Aorta (tissue), 5 donors: ENCODE measurements at regions not wholly inside any gene's neighbourhood (a gene's known extent, or its start where the extent isn't known, plus 50 kb on each side); places are given as distances from the start of the nearest gene placed in this dataset.

Experiments used
- ATAC-seq: fragments of 200-7000 bp; cut with Tn5 transposase; one replicate; pipeline ENCODE4 v1.9.1; 2022; ENCODE audit warnings: moderate library complexity; ENCODE audit not compliant: low FRiP score
- DNase-seq, 2 donors: peaks; one replicate each; pipeline ENCODE4 v3.0.0-alpha.2; 2020
- H3K27ac ChIP-seq, 2 donors: one replicate each; pipeline ENCODE4 v1.5.1; 2013; ENCODE audit warnings: low read length in 2 of 2, mild to moderate bottlenecking in 2 of 2, moderate library complexity in 2 of 2, control low read depth in 1 of 2, inconsistent platforms in 1 of 2, low read depth in 1 of 2
- H3K27me3 ChIP-seq, 2 donors: one replicate each; pipeline ENCODE4 v1.6.1; 2013; ENCODE audit warnings: control low read depth in 1 of 2, low read length in 1 of 2, mild to moderate bottlenecking in 1 of 2, moderate library complexity in 1 of 2; ENCODE audit not compliant: insufficient read depth in 2 of 2, control insufficient read depth in 1 of 2
- H3K36me3 ChIP-seq, 2 donors: one replicate each; pipeline ENCODE4 v1.6.1; 2013; ENCODE audit warnings: control low read depth in 1 of 2, low read length in 1 of 2, mild to moderate bottlenecking in 1 of 2; ENCODE audit not compliant: insufficient read depth in 2 of 2, control insufficient read depth in 1 of 2
- H3K4me1 ChIP-seq, 2 donors: one replicate each; pipeline ENCODE4 v1.6.1; 2013; ENCODE audit warnings: low read length in 2 of 2, control low read depth in 1 of 2, mild to moderate bottlenecking in 1 of 2, moderate library complexity in 1 of 2; ENCODE audit not compliant: insufficient read depth in 2 of 2, control insufficient read depth in 1 of 2
- H3K4me3 ChIP-seq, 2 donors: one replicate each; pipeline ENCODE4 v1.5.1; 2013; ENCODE audit warnings: low read length in 2 of 2, control low read depth in 1 of 2, mild to moderate bottlenecking in 1 of 2
- H3K9me3 ChIP-seq: one replicate; pipeline ENCODE4 v1.6.1; 2013; ENCODE audit warnings: mild to moderate bottlenecking, low read length; ENCODE audit not compliant: control insufficient read depth
- WGBS, 2 donors: extraction: QIAGEN DNeasy Blood & Tissue Kit; methylation state at CpG; one replicate each; pipeline ENCODE4 v1.1.7; 2013; 5-methylcytosine and 5-hydroxymethylcytosine counted together
- intact Hi-C, 2 donors: fragments of 100-400 bp; cut with DNase I; formaldehyde crosslinking; loops; one replicate each; pipeline versions ENCODE4 v1.14.2 to v1.15.0; 2022
- donor health status: healthy with polysubstance abuse.
- donor health status: Bipolar disorder and iron deficiency.
- donor health status: DM: no; HTN: no; CAD: no.
- donor health status: DM: no; HTN: no; CAD: no.
- donor health status: DM: yes; HTN: yes; CAD: no.

DNA sequence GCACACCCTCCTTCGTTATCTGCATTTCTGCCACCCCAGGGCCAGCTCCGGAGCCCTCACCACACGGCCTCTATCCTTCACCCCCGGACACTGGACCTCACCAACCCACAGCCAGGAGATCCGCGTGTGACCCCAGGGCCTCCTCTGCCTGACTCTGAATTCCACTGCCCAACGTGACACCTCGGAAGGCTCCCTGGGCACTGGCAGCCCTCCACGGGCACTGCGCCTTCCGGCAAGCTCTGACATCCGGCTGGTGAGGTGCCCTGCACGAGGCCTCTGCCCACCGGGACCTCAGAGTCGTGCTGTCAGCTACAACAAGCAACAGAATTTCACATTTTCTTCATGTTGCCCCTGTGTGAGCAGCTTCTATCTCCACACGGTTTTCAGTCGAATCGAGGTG lies 148.3 kb downstream of the CRYBB2 start:
- H3K4me1 ChIP-seq = no peaks in the 10 kb centered on the region
- no peaks in the 10 kb centered on the region for H3K9me3 ChIP-seq
- 90 to 92% methylated on average over 18 of the region's 18 CpGs for WGBS, 2 donors
- H3K36me3 ChIP-seq = no peaks in the 10 kb centered on the region
- no peak for ATAC-seq
- no peak for DNase-seq
- no peaks in the 10 kb centered on the region for H3K27me3 ChIP-seq
- H3K27ac ChIP-seq = no peak overlapping the region
- intact Hi-C loops = no loop called here
- H3K4me3 ChIP-seq = no peak overlapping the region

DNA sequence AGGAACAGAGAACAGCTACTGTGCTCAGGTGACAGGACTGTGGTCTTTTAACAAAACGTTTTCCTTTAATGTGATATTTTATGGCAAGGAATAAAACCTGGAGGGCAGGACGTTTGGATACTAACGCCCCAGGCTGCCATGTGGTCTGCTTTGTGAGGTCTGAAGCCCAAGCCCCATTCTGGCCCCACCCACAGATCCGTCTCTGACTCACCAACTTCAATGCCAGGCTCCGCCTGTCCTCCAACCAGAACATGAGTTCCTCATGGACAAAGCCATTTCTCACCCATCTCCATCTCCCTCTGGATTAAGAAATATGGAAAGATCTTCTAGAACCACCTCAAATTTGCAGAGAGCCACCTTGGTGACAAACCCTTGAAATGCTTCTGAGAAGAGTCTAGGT lies 148.8 kb downstream of the CRYBB2 start:
- 46 to 47% methylated on average over 5 of the region's 5 CpGs for WGBS, 2 donors
- intact Hi-C loops = no loop called here
- no peaks in the 10 kb centered on the region for H3K9me3 ChIP-seq
- ATAC-seq (no peak), DNase-seq (no peak)
- H3K4me1 ChIP-seq = no peaks in the 10 kb centered on the region
- no peaks in the 10 kb centered on the region for H3K27me3 ChIP-seq
- no peak overlapping the region for H3K27ac ChIP-seq
- H3K36me3 ChIP-seq = no peaks in the 10 kb centered on the region
- no peak overlapping the region for H3K4me3 ChIP-seq

DNA sequence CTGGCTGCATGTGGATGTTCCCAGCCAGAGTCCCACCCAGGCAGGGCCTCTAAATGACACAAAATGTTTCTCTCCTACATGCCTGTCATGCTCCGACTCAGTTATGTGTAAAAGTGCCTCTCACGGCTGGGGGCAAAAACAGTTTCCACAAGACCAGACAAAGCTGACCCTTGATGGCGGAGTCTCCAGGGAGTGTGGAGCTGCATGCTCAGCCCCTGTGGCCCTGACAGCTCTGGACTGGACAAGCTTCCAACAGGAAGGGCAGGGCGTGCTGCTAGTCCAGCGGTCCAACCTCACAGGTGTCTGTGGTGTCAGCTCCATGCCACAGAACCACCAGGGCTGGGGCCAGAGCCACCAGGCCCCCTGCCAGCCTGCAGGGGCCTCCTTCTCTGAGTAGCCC lies 149.6 kb downstream of the CRYBB2 start:
- Histone ChIP-seq H3K36me3 (no peaks in the 10 kb centered on the region), H3K4me3 (no peak overlapping the region), H3K27ac (no peak overlapping the region), H3K4me1 (no peaks in the 10 kb centered on the region), H3K27me3 (no peaks in the 10 kb centered on the region), H3K9me3 (no peaks in the 10 kb centered on the region)
- 93 to 99% methylated on average over 5 of the region's 5 CpGs for WGBS, 2 donors
- ATAC-seq = no peak
- intact Hi-C loops = no loop called here
- DNase-seq = no peak

DNA sequence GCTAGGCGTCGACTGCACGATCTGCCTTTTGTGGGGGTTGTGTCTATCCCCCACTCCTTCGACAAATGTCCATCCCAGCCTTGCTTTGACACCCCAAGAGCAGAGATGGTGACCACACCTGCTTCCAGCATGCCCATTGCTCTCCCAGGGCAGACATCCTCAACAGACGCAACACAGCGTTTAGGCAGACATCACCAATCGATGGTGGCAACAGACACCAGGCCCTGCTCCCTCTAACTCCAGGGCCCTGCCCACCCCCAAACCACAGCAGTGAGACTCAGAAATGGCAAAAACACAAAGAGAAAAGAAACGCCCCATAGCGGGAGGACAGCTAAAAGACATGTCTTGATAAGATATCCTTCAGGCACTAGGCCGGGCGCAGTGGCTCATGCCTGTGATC lies 150.9 kb downstream of the CRYBB2 start:
- Histone ChIP-seq H3K9me3 (no peaks in the 10 kb centered on the region), H3K27ac (no peak overlapping the region), H3K36me3 (no peaks in the 10 kb centered on the region), H3K27me3 (no peaks in the 10 kb centered on the region), H3K4me1 (no peaks in the 10 kb centered on the region), H3K4me3 (no peak overlapping the region)
- 93 to 97% methylated on average over 11 of the region's 11 CpGs for WGBS, 2 donors
- DNase-seq (no peak), ATAC-seq (no peak)
- intact Hi-C loops = no loop called here

- H3K9me3 ChIP-seq = no peaks in the 10 kb centered on the region
- no peak for ATAC-seq
- no peak overlapping the region for H3K27ac ChIP-seq
- 94% methylated on average over 16 of the region's 16 CpGs for WGBS, 2 donors
- intact Hi-C loops = no loop called here
- no peaks in the 10 kb centered on the region for H3K4me1 ChIP-seq
- no peak for DNase-seq
- H3K27me3 ChIP-seq = no peaks in the 10 kb centered on the region
- H3K4me3 ChIP-seq = no peak overlapping the region
- no peaks in the 10 kb centered on the region for H3K36me3 ChIP-seq
These were observed 152.7 kb downstream of the CRYBB2 start for GRCh38 chr22:25372000-25372595.

DNA sequence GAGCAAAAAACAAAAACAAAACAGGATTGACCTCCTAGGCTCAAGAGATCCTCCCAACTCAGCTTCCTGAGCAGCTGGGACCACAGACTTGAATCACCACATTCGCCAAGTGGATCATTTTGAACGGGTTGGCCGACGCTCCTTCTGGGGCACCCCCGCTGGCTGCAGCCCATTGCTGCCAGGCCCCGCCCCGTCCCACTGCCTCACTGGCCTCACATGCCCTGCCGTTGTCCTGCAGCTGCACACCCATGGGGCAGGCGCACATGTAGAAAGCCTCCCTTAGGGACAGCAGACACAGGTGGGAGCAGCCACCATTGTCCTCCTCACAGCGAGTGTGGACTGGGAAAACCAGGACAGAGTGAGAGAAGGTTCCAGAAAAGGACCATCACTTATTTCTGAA lies 154.5 kb downstream of the CRYBB2 start:
- DNase-seq (no peak), ATAC-seq (no peak)
- H3K4me3 ChIP-seq = no peak overlapping the region
- intact Hi-C loops = no loop called here
- H3K27ac ChIP-seq = no peak overlapping the region
- H3K36me3 ChIP-seq = no peaks in the 10 kb centered on the region
- 87 to 94% methylated on average over 10 of the region's 10 CpGs for WGBS, 2 donors
- no peaks in the 10 kb centered on the region for H3K9me3 ChIP-seq
- H3K27me3 ChIP-seq = no peaks in the 10 kb centered on the region
- no peaks in the 10 kb centered on the region for H3K4me1 ChIP-seq

DNA sequence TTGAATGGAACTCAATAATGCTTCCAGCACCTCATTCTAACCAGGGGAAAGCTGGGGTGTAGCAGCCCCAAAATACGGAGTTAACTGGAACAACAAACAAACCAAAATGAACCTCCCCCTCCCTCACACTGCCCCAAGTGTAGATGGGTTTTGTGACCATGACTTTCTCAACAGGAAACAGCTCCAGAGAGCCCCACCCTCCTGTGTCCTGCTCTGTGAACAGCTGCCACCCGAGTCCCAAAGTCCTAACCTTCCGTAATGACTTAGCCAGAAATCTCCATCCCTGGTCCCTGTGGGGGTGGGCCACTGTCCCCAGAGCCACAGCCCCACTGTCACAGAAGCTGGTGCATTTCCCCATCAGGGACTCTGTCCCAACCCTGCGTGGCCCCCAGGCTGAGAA lies 155.4 kb downstream of the CRYBB2 start:
- intact Hi-C loops = no loop called here
- DNase-seq = no peak
- H3K27ac ChIP-seq = no peak overlapping the region
- no peaks in the 10 kb centered on the region for H3K36me3 ChIP-seq
- 82 to 83% methylated on average over 4 of the region's 4 CpGs for WGBS, 2 donors
- no peak for ATAC-seq
- no peaks in the 10 kb centered on the region for H3K9me3 ChIP-seq
- no peaks in the 10 kb centered on the region for H3K4me1 ChIP-seq
- no peak overlapping the region for H3K4me3 ChIP-seq
- H3K27me3 ChIP-seq = no peaks in the 10 kb centered on the region

GRCh38 chr22:25375683-25376082 lies 156.2 kb downstream of the CRYBB2 start:
- Histone ChIP-seq H3K9me3 (no peaks in the 10 kb centered on the region), H3K4me3 (no peak overlapping the region), H3K27me3 (no peaks in the 10 kb centered on the region), H3K27ac (no peak overlapping the region), H3K36me3 (no peaks in the 10 kb centered on the region), H3K4me1 (no peaks in the 10 kb centered on the region)
- 85 to 86% methylated on average over 10 to 11 of the region's 11 CpGs for WGBS, 2 donors
- DNase-seq = no peak
- no peak for ATAC-seq
- intact Hi-C loops = no loop called here

DNA sequence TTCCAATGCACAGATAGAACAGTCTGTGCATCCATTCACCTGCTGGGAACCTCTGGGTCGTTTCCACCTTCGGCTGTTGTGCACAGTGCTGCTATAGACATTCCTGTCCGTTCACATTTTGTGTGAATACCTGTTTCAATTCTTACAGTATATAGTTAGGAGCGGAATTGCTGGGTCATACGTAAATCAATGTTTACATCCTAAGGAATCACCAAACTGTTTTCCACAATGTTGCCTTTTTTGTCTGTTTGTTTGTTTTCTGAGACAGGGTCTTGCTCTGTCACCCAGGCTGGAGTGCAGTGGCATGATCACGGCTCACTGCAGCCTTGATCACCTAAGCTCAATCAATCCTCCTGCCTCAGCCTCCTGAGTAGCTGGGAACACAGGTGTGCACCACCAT lies 158.3 kb downstream of the CRYBB2 start:
- intact Hi-C loops = no loop called here
- no peaks in the 10 kb centered on the region for H3K27me3 ChIP-seq
- no peaks in the 10 kb centered on the region for H3K36me3 ChIP-seq
- ATAC-seq = no peak
- no peak for DNase-seq
- H3K4me3 ChIP-seq = no peak overlapping the region
- no peaks in the 10 kb centered on the region for H3K9me3 ChIP-seq
- H3K4me1 ChIP-seq = no peaks in the 10 kb centered on the region
- no peak overlapping the region for H3K27ac ChIP-seq
- whole genome bisulfite sequencing, 2 donors = 95 to 96% methylated on average over 6 of the region's 6 CpGs
